ENCODE measurements at regions not wholly inside any gene's neighbourhood (a gene's known extent, or its start where the extent isn't known, plus 50 kb on each side); places are given as distances from the start of the nearest gene placed in this dataset.
"Not testable (repeated sequence)": the region's sequence is repeated elsewhere in the genome, so short reads cannot be mapped to it uniquely, and the experiment has no call there.

GRCh38 chr6:85287654-85288053 is 162.2 kb upstream of the NT5E start:
- DNase-seq (no peak), ATAC-seq (no peak)
- Mint-ChIP-seq H3K27me3 (peaks cover 2% of the 10 kb centered on the region), H3K9me3 (ENCODE audit: low read depth) (no peaks in the 10 kb centered on the region), H3K4me3 (no peak overlapping the region), H3K36me3 (no peaks in the 10 kb centered on the region), H3K4me1 (no peaks in the 10 kb centered on the region), H3K27ac (no peak overlapping the region)
- CTCF ChIA-PET: no interaction called here

DNA sequence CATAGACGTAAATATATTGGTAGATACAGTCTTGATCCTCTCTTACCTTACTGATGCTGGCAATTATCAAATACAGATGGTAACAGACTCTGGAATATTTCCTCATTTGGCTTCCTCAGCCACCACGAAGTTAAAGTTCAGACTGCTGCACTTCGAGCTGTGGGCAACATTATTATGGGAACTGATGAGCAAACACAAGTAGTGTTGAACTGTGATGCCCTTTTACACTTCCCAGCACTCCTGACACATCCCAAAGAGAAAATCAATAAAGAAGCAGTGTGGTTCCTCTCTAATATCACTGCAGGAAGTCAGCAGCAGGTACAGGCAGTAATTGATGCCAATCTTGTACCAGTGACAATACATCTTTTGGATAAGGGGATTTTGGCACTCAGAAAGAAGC is 162.7 kb upstream of the NT5E start:
- no peak for ATAC-seq
- no peaks in the 10 kb centered on the region for H3K4me1 Mint-ChIP-seq
- H3K9me3 Mint-ChIP-seq (ENCODE audit: low read depth): no peaks in the 10 kb centered on the region
- no peaks in the 10 kb centered on the region for H3K36me3 Mint-ChIP-seq
- DNase-seq: no peak
- no peak overlapping the region for H3K27ac Mint-ChIP-seq
- H3K27me3 Mint-ChIP-seq: peaks cover 3% of the 10 kb centered on the region
- no peak overlapping the region for H3K4me3 Mint-ChIP-seq
- CTCF ChIA-PET: no interaction called here

GRCh38 chr6:85286507-85286906 is 163.4 kb upstream of the NT5E start:
- H3K27ac Mint-ChIP-seq; H3K36me3 Mint-ChIP-seq; H3K4me1 Mint-ChIP-seq; DNase-seq; H3K4me3 Mint-ChIP-seq; ATAC-seq; H3K9me3 Mint-ChIP-seq (ENCODE audit: low read depth); H3K27me3 Mint-ChIP-seq; CTCF ChIA-PET: not testable (repeated sequence)

GRCh38 chr6:85285934-85286333 is 163.9 kb upstream of the NT5E start:
- no peaks in the 10 kb centered on the region for H3K9me3 Mint-ChIP-seq (ENCODE audit: low read depth)
- no peak for ATAC-seq
- H3K4me1 Mint-ChIP-seq: no peaks in the 10 kb centered on the region
- no peaks in the 10 kb centered on the region for H3K36me3 Mint-ChIP-seq
- no peak overlapping the region for H3K4me3 Mint-ChIP-seq
- no peak for DNase-seq
- peaks cover 3% of the 10 kb centered on the region for H3K27me3 Mint-ChIP-seq
- no peak overlapping the region for H3K27ac Mint-ChIP-seq
- CTCF ChIA-PET: no interaction called here

GRCh38 chr6:85285114-85285513 is 164.8 kb upstream of the NT5E start:
- Mint-ChIP-seq H3K9me3 (ENCODE audit: low read depth) (no peaks in the 10 kb centered on the region), H3K27me3 (peaks cover 3% of the 10 kb centered on the region), H3K4me3 (no peak overlapping the region), H3K27ac (no peak overlapping the region), H3K4me1 (no peaks in the 10 kb centered on the region), H3K36me3 (no peaks in the 10 kb centered on the region)
- DNase-seq: no peak
- CTCF ChIA-PET: no interaction called here
- no peak for ATAC-seq

GRCh38 chr6:85283436-85283835 is 166.4 kb upstream of the NT5E start:
- Mint-ChIP-seq H3K27me3 (peaks cover 3% of the 10 kb centered on the region), H3K4me1 (no peaks in the 10 kb centered on the region), H3K4me3 (no peak overlapping the region), H3K36me3 (no peaks in the 10 kb centered on the region), H3K9me3 (ENCODE audit: low read depth) (no peaks in the 10 kb centered on the region), H3K27ac (no peak overlapping the region)
- DNase-seq (no peak), ATAC-seq (no peak)
- CTCF ChIA-PET: no interaction called here

GRCh38 chr6:85278466-85279035 is 171.3 kb upstream of the NT5E start:
- Mint-ChIP-seq H3K4me3 (no peak overlapping the region), H3K36me3 (no peaks in the 10 kb centered on the region), H3K27ac (no peak overlapping the region), H3K27me3 (peaks cover 3% of the 10 kb centered on the region), H3K4me1 (no peaks in the 10 kb centered on the region), H3K9me3 (ENCODE audit: low read depth) (no peaks in the 10 kb centered on the region)
- CTCF ChIA-PET: no interaction called here
- ATAC-seq (no peak), DNase-seq (no peak)

DNA sequence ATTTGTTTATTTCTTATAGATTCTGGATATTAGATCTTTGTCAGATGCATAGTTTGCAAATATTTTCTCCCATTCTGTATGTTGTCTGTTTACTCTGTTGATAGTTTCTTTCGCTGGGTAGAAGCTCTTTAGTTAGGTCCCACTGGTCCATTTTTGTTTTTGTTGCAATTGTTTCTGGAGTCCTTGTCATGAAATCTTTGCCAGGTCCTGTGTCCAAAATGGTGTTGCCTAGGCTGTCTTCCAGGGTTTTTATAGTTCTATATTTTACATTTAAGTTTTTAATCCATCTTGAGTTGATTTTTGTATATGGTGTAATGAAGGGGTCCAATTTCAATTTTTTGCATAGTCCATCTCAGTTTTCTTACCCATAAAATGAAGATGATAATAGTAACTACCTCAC is 173.9 kb upstream of the NT5E start:
- H3K9me3 Mint-ChIP-seq (ENCODE audit: low read depth); DNase-seq; H3K27me3 Mint-ChIP-seq; H3K4me3 Mint-ChIP-seq; H3K36me3 Mint-ChIP-seq; H3K4me1 Mint-ChIP-seq; CTCF ChIA-PET; H3K27ac Mint-ChIP-seq; ATAC-seq: not testable (repeated sequence)

- Mint-ChIP-seq H3K4me3 (no peak overlapping the region), H3K27me3 (no peaks in the 10 kb centered on the region), H3K4me1 (no peaks in the 10 kb centered on the region), H3K27ac (no peak overlapping the region), H3K9me3 (ENCODE audit: low read depth) (no peaks in the 10 kb centered on the region), H3K36me3 (no peaks in the 10 kb centered on the region)
- CTCF ChIA-PET: no interaction called here
- no peak for ATAC-seq
- DNase-seq: no peak
Measured at GRCh38 chr6:85275338-85275985, 174.4 kb upstream of the NT5E start.

GRCh38 chr6:85273870-85274269 is 176.0 kb upstream of the NT5E start:
- DNase-seq: no peak
- Mint-ChIP-seq H3K36me3 (no peaks in the 10 kb centered on the region), H3K27me3 (no peaks in the 10 kb centered on the region), H3K4me1 (no peaks in the 10 kb centered on the region), H3K9me3 (ENCODE audit: low read depth) (no peaks in the 10 kb centered on the region), H3K4me3 (no peak overlapping the region), H3K27ac (no peak overlapping the region)
- ATAC-seq: no peak
- CTCF ChIA-PET: no interaction called here

GRCh38 chr6:85273046-85273445 is 176.8 kb upstream of the NT5E start:
- Mint-ChIP-seq H3K27ac (no peak overlapping the region), H3K4me3 (no peak overlapping the region), H3K4me1 (no peaks in the 10 kb centered on the region), H3K9me3 (ENCODE audit: low read depth) (no peaks in the 10 kb centered on the region), H3K36me3 (no peaks in the 10 kb centered on the region), H3K27me3 (no peaks in the 10 kb centered on the region)
- CTCF ChIA-PET: no interaction called here
- ATAC-seq (no peak), DNase-seq (no peak)

DNA sequence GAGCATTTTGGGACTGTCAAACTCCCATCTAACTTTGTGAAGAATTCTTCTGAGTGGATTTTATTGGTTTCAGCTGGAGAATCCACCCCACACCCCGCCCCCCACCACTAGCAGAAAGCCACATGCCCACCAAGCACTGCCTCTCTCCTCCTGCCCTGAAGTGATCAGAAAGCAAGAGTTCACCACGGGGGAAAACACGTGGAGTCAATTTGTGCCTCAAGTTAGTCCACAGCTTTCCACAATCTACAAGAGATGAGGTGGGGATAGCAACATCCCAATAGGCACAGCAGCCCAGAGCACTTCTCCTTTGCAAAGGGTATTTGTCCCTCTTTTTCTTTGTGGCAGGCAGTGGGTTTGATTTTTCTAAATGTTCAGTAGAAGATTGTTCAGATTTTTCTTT is 177.3 kb upstream of the NT5E start:
- no peak for ATAC-seq
- CTCF ChIA-PET: no interaction called here
- no peak overlapping the region for H3K4me3 Mint-ChIP-seq

GRCh38 chr6:85262621-85263020 is 187.3 kb upstream of the NT5E start:
- CTCF ChIA-PET: no interaction called here
- no peak overlapping the region for H3K4me3 Mint-ChIP-seq
- no peaks in the 10 kb centered on the region for H3K9me3 Mint-ChIP-seq (ENCODE audit: low read depth)
- H3K27me3 Mint-ChIP-seq: no peaks in the 10 kb centered on the region
- no peaks in the 10 kb centered on the region for H3K4me1 Mint-ChIP-seq
- ATAC-seq (no peak), DNase-seq (no peak)
- H3K36me3 Mint-ChIP-seq: no peaks in the 10 kb centered on the region
- H3K27ac Mint-ChIP-seq: no peak overlapping the region

More for the DNA sequence above, 177.3 kb upstream of the NT5E start:
- no peaks in the 10 kb centered on the region for H3K36me3 Mint-ChIP-seq
- H3K27ac Mint-ChIP-seq: no peak overlapping the region
- H3K27me3 Mint-ChIP-seq: no peaks in the 10 kb centered on the region
- no peaks in the 10 kb centered on the region for H3K4me1 Mint-ChIP-seq
- H3K9me3 Mint-ChIP-seq (ENCODE audit: low read depth): no peaks in the 10 kb centered on the region
- no peak for DNase-seq

DNA sequence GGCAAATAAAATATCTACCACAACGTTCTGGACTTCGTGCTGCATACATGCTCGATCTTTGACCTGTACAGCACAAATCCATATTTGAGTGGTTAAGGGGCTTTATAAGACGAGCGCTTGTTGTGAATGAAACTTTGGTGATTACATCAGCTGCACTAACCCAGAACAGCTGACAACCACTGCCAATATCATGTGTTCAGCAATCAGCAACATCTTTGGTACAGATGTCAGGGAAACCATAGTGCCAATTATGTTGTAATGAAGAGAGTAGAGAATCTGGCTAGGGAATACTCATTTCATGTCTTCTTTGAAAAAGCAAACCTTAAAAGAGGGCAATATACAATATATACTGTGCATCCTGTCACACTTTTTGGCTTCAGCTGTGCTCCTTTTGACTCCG is 188.6 kb upstream of the NT5E start:
- H3K9me3 Mint-ChIP-seq (ENCODE audit: low read depth): no peaks in the 10 kb centered on the region
- ATAC-seq (no peak), DNase-seq (no peak)
- CTCF ChIA-PET: no interaction called here
- no peaks in the 10 kb centered on the region for H3K36me3 Mint-ChIP-seq
- H3K27me3 Mint-ChIP-seq: no peaks in the 10 kb centered on the region
- no peaks in the 10 kb centered on the region for H3K4me1 Mint-ChIP-seq
- H3K27ac Mint-ChIP-seq: no peak overlapping the region
- H3K4me3 Mint-ChIP-seq: no peak overlapping the region

GRCh38 chr6:85255661-85256060 is 194.2 kb upstream of the NT5E start:
- DNase-seq: no peak
- no peaks in the 10 kb centered on the region for H3K9me3 Mint-ChIP-seq (ENCODE audit: low read depth)
- H3K4me1 Mint-ChIP-seq: no peaks in the 10 kb centered on the region
- H3K27ac Mint-ChIP-seq: no peak overlapping the region
- ATAC-seq: no peak
- CTCF ChIA-PET: no interaction called here
- no peaks in the 10 kb centered on the region for H3K27me3 Mint-ChIP-seq
- no peaks in the 10 kb centered on the region for H3K36me3 Mint-ChIP-seq
- no peak overlapping the region for H3K4me3 Mint-ChIP-seq

All from activated CD8-positive, alpha-beta memory T cell treated with anti-CD3 and anti-CD28 coated beads, Interleukin-2, amount 10 ng/mL, durations not matched to agents 7 days and 5 days (primary cell).